NCI-H2029 (cell line): ENCODE measurements at regions not wholly inside any gene's neighbourhood (a gene's known extent, or its start where the extent isn't known, plus 50 kb on each side); places are given as distances from the start of the nearest gene placed in this dataset.

Experiments
- DNase-seq: peaks from one replicate; lab custom pipeline; 2025; lab: John Stamatoyannopoulos, UW

- DNase-seq: no peak
Observed at GRCh38 chr20:52864916-52865605, 107.1 kb upstream of the TSHZ2 start.

GRCh38 chr20:52859156-52859876, 112.8 kb upstream of the TSHZ2 start:
- no peak for DNase-seq

GRCh38 chr20:52852714-52853113, 119.4 kb upstream of the TSHZ2 start:
- peak; percentile 54 for DNase-seq

DNA sequence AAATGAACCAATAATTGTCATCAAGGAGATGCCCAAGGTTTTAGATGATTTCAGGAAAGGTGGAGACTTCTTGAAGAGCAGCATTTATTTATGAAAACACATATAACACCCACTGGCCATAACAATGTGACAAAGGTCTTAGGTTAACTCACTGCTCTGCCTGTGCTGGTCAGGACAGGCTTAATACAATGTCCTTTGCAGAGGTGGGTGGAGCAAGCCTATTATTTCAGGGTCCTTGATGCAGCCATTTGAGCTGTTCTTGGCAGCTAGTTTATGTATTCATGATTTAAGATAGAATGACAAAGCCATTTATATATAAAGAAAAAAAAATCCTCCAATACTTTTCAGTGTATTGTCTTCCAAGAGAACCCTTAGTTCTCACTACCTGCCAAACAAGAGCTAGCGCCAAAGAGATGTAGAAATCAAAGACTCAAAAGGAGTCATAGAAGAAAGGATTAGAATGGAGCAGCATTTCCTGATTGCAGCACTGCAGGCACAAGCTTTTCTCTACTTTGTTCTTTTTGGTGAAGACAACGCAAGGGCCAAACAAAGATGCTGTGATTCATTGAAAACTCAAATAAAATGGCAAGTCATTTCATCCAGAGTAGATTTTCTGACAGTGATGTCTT, 124.3 kb upstream of the TSHZ2 start:
- DNase-seq: peak; percentile 17

DNA sequence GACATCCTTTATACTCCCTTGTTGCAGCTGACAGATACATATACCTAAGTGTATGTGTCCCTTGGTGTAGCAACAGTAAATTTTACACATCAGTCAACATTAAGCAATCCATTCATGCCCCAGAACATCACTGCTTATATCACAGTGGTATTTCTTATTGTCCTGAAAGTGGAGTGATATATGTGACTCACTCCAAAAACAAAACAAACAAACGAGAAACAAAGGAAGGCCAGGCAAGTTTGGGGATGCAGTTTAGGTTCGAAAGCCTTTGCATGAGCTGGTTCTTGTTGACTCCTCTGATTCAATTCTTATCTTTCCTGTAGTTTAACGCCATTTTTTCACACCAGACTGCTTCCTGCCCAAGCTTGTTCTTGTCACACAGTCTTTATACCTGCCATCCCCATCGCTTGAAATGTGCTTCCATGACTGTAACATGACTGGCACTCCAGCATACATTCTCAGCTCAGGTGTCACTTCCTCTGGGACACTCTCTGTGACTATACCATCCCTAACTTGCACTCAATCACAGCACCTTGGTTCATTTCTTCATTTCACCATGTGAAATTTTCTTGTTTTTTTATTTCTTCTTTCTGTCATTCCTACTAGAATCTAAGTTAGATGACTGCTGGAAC, 125.0 kb upstream of the TSHZ2 start:
- no peak for DNase-seq

- no peak for DNase-seq
Observed at GRCh38 chr20:52845044-52845443, 127.1 kb upstream of the TSHZ2 start.

DNA sequence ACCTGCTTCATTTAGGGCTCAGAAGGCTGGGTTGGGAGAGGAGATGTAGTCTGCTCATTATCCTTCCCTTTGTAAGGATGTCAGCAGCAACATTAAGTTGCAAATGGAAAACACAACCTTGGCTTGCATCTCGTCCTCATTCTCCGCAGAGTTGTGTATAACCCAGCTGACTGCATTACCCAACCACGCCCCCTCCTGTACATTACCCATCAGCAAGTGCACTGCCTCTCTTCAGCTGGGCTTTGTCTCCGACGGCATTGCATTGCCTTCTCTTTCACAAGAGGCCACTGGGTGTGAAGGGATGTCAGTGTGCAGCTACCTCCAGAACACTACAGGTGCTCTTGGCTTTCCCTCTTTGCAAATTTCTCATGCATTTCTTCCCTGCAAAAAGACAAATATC, 128.7 kb upstream of the TSHZ2 start:
- no peak for DNase-seq

GRCh38 chr20:52841003-52841402, 131.2 kb upstream of the TSHZ2 start:
- DNase-seq: no peak

GRCh38 chr20:52840041-52840440, 132.1 kb upstream of the TSHZ2 start:
- DNase-seq: no peak

DNA sequence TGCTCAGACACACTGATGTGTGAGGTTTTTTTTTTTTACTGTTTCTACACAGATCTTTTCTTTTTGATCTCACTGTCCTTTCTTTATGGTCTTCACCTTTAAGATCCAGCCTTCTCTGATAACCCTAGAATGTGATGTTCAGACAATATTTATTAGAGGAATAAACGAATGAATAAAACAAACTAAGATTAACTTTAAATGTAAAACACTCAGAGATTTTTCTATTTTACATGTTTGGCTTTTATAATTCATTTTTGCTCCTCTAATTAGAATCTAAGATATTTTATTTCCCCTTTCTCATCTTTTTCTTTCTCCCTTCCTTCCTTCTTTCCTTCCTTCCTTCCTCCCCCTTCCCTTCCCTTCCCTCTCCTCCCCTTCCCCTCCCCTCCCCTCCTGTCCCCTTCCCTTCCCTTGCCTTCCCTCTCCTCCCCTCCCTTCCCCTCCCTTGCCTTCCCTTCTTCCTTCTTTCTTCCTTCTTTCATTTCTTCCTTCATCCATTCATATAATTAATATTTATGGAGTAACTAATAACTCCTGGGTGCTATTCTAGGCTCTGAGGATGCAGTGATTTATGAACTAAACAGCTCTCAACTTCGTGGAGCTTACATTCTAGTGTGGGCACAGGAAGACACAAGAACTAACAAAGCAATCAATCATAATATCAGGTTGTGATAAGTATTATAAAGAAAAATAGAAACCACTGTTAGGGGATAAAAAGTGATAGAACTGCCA, 133.5 kb upstream of the TSHZ2 start:
- DNase-seq: no peak

- DNase-seq: peak; percentile 43
Observed at GRCh38 chr20:52837378-52837777, 134.8 kb upstream of the TSHZ2 start.

- DNase-seq: no peak
Observed at GRCh38 chr20:52833901-52834300, 138.3 kb upstream of the TSHZ2 start.

DNA sequence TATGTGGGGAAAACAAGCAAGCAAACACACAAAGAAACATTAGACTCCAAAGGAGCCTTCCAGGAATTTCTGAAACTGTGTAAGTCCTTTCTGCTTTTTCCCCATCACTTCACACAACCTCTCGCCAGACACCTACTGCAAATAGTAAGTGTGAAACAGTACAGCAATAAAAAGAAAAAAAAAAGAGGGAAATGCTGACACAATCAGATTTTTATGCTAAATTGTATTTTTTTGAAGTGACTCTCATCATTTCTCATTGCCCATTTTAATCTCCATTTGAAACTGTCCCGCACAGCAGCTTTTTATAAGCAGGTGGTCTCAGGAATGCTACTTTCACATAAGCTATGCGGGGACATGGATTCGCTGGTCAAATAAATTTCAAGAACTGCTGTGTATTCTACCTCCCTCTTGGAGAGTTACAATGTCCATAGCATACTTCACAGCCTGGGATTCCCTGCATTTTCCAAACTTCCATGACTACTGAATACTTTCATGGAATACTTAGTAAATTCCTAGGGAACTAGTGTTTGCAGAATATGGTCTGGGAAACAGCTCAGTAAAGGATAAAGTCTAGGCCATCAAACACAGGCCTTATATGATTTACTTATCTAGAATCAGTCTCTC, 139.9 kb upstream of the TSHZ2 start:
- no peak for DNase-seq

DNA sequence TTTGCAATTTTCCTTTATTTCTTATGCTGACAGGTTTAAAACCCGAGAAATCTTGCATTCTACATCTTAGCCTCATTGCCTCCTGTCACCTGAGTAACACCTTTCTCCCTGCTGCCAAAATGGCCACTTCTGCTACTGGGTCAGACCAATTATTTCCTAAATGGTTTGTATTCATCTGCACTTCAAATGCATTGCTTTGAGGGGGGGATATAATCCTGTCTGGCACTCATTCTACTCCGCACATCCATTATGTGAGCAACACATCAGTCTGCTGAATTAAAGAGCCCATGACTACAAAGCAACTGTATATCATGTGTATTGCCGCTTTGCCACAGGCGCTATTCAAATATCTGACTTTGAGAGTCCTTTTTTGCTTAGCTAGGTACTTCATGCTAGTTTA, 141.6 kb upstream of the TSHZ2 start:
- no peak for DNase-seq

GRCh38 chr20:52829111-52829510, 143.0 kb upstream of the TSHZ2 start:
- DNase-seq: no peak

- no peak for DNase-seq
Observed at GRCh38 chr20:52828199-52828598, 144.0 kb upstream of the TSHZ2 start.

GRCh38 chr20:52826722-52827121, 145.4 kb upstream of the TSHZ2 start:
- no peak for DNase-seq

GRCh38 chr20:52826321-52826720, 145.8 kb upstream of the TSHZ2 start:
- no peak for DNase-seq

DNA sequence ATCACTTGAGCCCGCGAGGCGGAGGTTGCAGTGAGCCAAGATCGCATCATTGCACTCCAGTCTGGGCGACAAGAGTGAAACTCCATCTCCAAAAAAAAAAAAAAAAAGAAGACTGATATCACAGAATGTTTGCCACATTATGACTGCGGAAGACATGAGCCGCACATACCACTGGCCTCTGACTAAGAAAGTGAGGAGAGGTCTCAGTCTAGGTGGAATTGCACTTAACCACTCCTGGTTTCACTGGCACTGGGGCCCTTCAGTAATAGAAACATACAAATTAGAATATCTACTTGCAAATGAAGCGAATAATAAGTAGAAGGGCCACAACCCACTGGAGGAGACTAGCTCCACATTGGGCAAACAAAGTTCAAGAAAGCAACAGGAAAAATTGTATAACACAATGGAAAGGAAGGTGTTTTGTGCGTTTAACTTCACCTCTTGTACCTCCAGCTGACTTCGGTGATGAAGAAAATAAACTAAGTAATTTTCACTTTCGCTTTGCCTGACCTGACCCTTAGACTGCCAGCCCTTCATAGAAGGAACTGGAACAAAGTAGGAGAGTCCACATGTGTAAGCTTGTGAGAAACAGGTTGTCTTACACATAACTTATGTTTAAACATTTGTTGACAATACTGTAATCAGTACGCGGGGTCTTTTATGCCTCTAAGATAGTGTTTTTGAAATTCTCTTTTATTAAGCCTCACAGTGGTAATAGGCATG, 147.5 kb upstream of the TSHZ2 start:
- no peak for DNase-seq

GRCh38 chr20:52823303-52823702, 148.9 kb upstream of the TSHZ2 start:
- no peak for DNase-seq
